GM19452 (cell line): ENCODE measurements at regions not wholly inside any gene's neighbourhood (a gene's known extent, or its start where the extent isn't known, plus 50 kb on each side); places are given as distances from the start of the nearest gene placed in this dataset.
"Not testable (repeated sequence)": the region's sequence is repeated elsewhere in the genome, so short reads cannot be mapped to it uniquely, and the experiment has no call there.

Experiments
- ATAC-seq: cut with Tn5 transposase; IDR thresholded peaks from one replicate; pipeline ENCODE4 v1.9.1; 2021; ENCODE audit not compliant: unreplicated experiment

- no peak for ATAC-seq
Observed at GRCh38 chr5:128784726-128785125, 180.6 kb upstream of the SLC27A6 start.

GRCh38 chr5:128791312-128791711 is 174.0 kb upstream of the SLC27A6 start:
- no peak for ATAC-seq

- ATAC-seq = no peak
Observed at GRCh38 chr5:128796506-128796905, 168.8 kb upstream of the SLC27A6 start.

- no peak for ATAC-seq
Observed at GRCh38 chr5:128798871-128799270, 166.4 kb upstream of the SLC27A6 start.

GRCh38 chr5:128799945-128800344 is 165.3 kb upstream of the SLC27A6 start:
- ATAC-seq = no peak

- no peak for ATAC-seq
Observed at GRCh38 chr5:128800377-128800776, 164.9 kb upstream of the SLC27A6 start.

- ATAC-seq = no peak
Observed at GRCh38 chr5:128813317-128814070, 151.8 kb upstream of the SLC27A6 start.

- ATAC-seq = no peak
Observed at GRCh38 chr5:128815201-128815600, 150.1 kb upstream of the SLC27A6 start.

GRCh38 chr5:128825826-128826225 is 139.5 kb upstream of the SLC27A6 start:
- no peak for ATAC-seq

GRCh38 chr5:128826275-128826674 is 139.0 kb upstream of the SLC27A6 start:
- no peak for ATAC-seq

GRCh38 chr5:128836571-128836970 is 128.7 kb upstream of the SLC27A6 start:
- ATAC-seq = no peak

GRCh38 chr5:128838623-128839022 is 126.7 kb upstream of the SLC27A6 start:
- no peak for ATAC-seq

GRCh38 chr5:128842241-128842640 is 123.0 kb upstream of the SLC27A6 start:
- no peak for ATAC-seq

- ATAC-seq = no peak
Observed at GRCh38 chr5:128844354-128844923, 120.8 kb upstream of the SLC27A6 start.

- no peak for ATAC-seq
Observed at GRCh38 chr5:128850049-128850448, 115.2 kb upstream of the SLC27A6 start.

GRCh38 chr5:128854931-128855330 is 110.4 kb upstream of the SLC27A6 start:
- no peak for ATAC-seq

- no peak for ATAC-seq
Observed at GRCh38 chr5:128857076-128857677, 108.1 kb upstream of the SLC27A6 start.

GRCh38 chr5:128858995-128859394 is 106.3 kb upstream of the SLC27A6 start:
- no peak for ATAC-seq

- not testable (repeated sequence) for ATAC-seq
Observed at GRCh38 chr5:128861155-128861554, 104.1 kb upstream of the SLC27A6 start.

GRCh38 chr5:128869970-128870369 is 95.3 kb upstream of the SLC27A6 start:
- no peak for ATAC-seq

GRCh38 chr5:128870373-128870772 is 94.9 kb upstream of the SLC27A6 start:
- ATAC-seq = no peak

GRCh38 chr5:128870923-128871322 is 94.4 kb upstream of the SLC27A6 start:
- no peak for ATAC-seq
